T-helper 2 cell (primary cell): ENCODE measurements at regions not wholly inside any gene's neighbourhood (a gene's known extent, or its start where the extent isn't known, plus 50 kb on each side); places are given as distances from the start of the nearest gene placed in this dataset.
"Not testable (repeated sequence)": the region's sequence is repeated elsewhere in the genome, so short reads cannot be mapped to it uniquely, and the experiment has no call there.

ENCODE experiments used
- DNase-seq, 5 experiments: peaks; one replicate each; pipeline versions ENCODE4 v3.0.0 to v3.0.0-alpha.2; 2012 to 2022

- no peak for DNase-seq
Observed at GRCh38 chr3:75395580-75396315, 268.4 kb upstream of the FRG2C start.

GRCh38 chr3:75396316-75396802 is 267.8 kb upstream of the FRG2C start:
- DNase-seq = no peak

- DNase-seq = not testable (repeated sequence)
Observed at GRCh38 chr3:75397486-75397885, 266.6 kb upstream of the FRG2C start.

GRCh38 chr3:75422101-75422945 is 241.8 kb upstream of the FRG2C start:
- peak in 2 of 5 experiments; percentile 13 to 20 for DNase-seq

- not testable (repeated sequence) for DNase-seq
Observed at GRCh38 chr3:75425379-75425778, 238.7 kb upstream of the FRG2C start.

- not testable (repeated sequence) for DNase-seq
Observed at GRCh38 chr3:75427486-75427885, 236.6 kb upstream of the FRG2C start.

- DNase-seq = not testable (repeated sequence)
Observed at GRCh38 chr3:75427906-75428305, 236.2 kb upstream of the FRG2C start.

- DNase-seq = peak; percentile 26 to 62 (median 49)
Observed at GRCh38 chr3:75429561-75430220, 234.4 kb upstream of the FRG2C start.

- DNase-seq = not testable (repeated sequence)
Observed at GRCh38 chr3:75430406-75430805, 233.7 kb upstream of the FRG2C start.

- not testable (repeated sequence) for DNase-seq
Observed at GRCh38 chr3:75431120-75431519, 233.0 kb upstream of the FRG2C start.

- DNase-seq = not testable (repeated sequence)
Observed at GRCh38 chr3:75432466-75432865, 231.7 kb upstream of the FRG2C start.

GRCh38 chr3:75432885-75433284 is 231.2 kb upstream of the FRG2C start:
- not testable (repeated sequence) for DNase-seq

GRCh38 chr3:75433295-75433694 is 230.8 kb upstream of the FRG2C start:
- not testable (repeated sequence) for DNase-seq

GRCh38 chr3:75434276-75434912 is 229.7 kb upstream of the FRG2C start:
- DNase-seq = peak in 1 of 5 experiments; percentile 9

GRCh38 chr3:75434913-75435793 is 229.0 kb upstream of the FRG2C start:
- DNase-seq = peak; percentile 90 to 98 (median 97)

GRCh38 chr3:75435794-75436400 is 228.2 kb upstream of the FRG2C start:
- peak in 1 of 5 experiments; percentile 76 for DNase-seq

- DNase-seq = not testable (repeated sequence)
Observed at GRCh38 chr3:75440986-75441385, 223.1 kb upstream of the FRG2C start.

GRCh38 chr3:75444634-75445033 is 219.5 kb upstream of the FRG2C start:
- not testable (repeated sequence) for DNase-seq

- DNase-seq = not testable (repeated sequence)
Observed at GRCh38 chr3:75445234-75445633, 218.9 kb upstream of the FRG2C start.

GRCh38 chr3:75446948-75447347 is 217.2 kb upstream of the FRG2C start:
- not testable (repeated sequence) for DNase-seq

- DNase-seq = not testable (repeated sequence)
Observed at GRCh38 chr3:75453328-75453727, 210.8 kb upstream of the FRG2C start.
